Fibroblast of skin of back (primary cell): ENCODE measurements at regions not wholly inside any gene's neighbourhood (a gene's known extent, or its start where the extent isn't known, plus 50 kb on each side); places are given as distances from the start of the nearest gene placed in this dataset.
A peak's percentile ranks its signal among the peaks of the same experiment; 100 is the strongest.

ENCODE experiments used
- DNase-seq: peaks from one replicate; pipeline ENCODE4 v3.0.0-alpha.2; 2013

DNA sequence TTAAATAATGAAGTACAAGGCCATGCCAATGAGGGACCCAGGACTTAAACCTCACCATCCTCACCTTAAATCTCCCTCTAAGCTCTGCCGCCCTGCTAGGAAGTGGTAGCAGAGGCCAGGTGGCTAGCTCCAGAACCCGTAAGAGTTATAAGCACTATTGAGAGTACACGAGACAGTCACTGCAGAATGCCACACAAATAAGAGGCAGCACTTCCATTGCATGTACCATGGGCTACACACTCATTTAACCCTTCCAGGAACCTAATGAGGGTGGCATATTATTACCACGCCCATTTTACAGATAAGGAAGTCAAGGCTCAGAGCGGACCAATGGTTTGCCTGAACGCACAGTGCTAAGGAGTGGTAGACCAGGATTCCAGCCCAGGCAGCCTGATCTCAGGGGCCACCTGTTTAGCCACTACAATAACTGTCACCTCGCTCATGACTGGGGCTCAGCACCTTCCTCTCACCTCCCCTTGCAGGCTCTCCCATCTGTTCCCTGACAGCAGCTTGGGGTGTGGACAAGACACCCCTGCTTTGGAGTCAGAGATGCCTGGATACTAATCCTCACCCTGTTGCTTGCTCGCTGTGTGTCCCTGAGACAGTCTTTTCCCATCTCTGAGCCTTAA is 54.8 kb upstream of the ID3 start:
- DNase-seq, result no peak

DNA sequence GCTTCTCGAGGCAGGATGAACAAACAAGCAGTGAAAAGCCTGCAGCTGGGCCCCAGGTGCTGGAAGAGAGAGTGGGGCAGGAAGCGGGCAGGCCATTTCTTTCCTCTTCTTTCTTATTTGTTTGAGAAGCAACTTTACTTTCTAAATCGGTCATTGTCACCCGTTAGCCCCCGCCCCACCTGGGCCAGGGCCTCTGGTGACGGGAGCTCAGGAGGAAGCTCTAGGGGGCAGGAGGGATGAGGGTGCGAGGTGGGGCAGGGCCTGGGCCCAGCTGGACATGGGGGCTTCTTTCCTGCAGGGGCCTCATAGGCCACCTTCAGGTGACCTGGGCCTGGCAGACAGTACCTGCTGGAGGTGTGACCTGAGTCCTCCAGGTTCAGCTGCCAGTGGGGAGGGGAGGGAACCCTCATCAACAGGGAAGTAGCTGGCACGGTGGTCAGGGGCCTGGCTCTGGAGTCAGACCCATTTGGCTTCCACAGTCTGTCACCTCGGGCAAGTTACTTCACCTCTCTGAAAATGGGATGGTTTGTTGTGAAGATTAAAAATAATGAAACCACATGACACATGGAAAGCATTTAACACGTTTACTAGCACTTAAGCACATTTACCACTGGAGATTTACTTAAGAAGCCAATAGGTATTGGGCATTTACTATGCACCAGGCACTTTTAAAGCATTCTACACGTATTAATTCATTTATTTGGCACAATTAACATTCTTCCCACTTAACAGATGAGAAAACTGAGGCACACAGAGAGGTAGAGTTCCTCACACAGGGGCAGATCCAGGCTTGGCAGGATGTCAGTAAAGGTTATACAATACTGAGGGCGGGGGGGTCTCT is 54.1 kb upstream of the ID3 start:
- no peak for DNase-seq

GRCh38 chr1:23611601-23612327 is 52.5 kb upstream of the ID3 start:
- DNase-seq, result no peak

GRCh38 chr1:23610677-23611076 is 51.4 kb upstream of the ID3 start:
- no peak for DNase-seq

DNA sequence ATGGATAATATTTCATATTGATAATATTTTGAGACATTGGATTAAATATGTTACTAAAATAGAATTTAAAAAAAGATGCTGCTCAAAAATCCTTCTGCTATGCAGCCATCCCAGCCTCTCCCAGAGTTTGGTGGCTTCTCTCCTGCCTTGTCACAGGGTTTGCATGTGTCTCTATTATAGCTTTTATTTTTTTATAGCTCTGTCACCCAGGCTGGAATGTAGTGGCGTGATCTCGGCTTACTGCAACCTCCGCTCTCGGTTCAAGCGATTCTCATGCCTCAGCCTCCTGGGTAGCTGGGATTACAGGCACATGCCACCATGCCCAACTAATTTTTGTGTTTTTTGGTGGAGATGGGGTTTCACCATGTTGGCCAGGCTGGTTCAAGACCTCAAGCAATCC is 50.7 kb upstream of the ID3 start:
- DNase-seq, result peak; percentile 85
